22Rv1 (cell line): ENCODE measurements at regions not wholly inside any gene's neighbourhood (a gene's known extent, or its start where the extent isn't known, plus 50 kb on each side); places are given as distances from the start of the nearest gene placed in this dataset.
"Not testable (repeated sequence)": the region's sequence is repeated elsewhere in the genome, so short reads cannot be mapped to it uniquely, and the experiment has no call there.

Experiments
- H3K27ac ChIP-seq: fragments of 450-650 bp; 2 replicates; pipeline ENCODE4 v1.5.1; 2017
- ZFX ChIP-seq: fragments of 450-650 bp; IDR thresholded peaks from 2 replicates; pipeline ENCODE4 v1.6.1; 2017; ENCODE audit warnings: antibody characterized with exemption, borderline replicate concordance
- TF ChIP-seq, protein P1 (sequence below): fragments of 450-650 bp; IDR thresholded peaks from 2 replicates; pipeline ENCODE4 v1.5.1; 2017; ENCODE audit warnings: mild to moderate bottlenecking

DNA sequence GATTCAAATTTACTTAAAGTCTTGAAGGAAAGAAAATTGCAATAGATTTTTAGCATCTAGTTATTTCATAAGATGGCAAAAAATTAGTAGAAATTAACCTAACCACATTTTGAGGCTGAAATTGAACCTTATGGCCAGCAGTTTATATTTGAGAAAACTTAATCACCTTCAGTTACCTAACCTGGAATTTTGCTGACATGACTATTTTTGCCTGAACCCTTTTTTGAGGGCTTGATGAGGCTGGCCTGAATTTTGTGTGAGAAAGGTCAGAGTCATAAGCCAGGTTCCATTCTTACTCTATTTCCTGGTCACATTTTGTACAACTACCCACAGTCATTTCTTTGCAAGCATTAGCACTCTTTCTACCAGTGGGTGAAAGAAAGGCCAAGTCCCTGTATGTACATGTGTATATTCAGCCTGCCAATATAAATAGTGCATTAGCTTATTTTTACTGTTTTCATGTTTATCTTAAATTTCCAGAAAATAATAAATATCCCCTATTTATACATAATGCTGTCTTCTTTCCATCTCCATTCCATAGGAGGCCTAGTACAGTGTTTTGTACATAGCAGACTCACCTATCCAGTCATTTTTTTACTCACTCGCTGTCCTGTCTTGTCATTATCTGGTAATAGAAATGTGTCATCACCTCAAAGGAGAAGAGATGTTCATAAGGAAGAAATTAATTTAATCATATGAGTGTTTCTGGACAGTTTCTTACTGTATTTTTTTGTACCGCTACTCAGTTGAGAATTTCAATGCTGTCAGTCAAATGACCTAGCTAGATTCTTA lies 108.4 kb upstream of the SGCD start:
- no peak overlapping the region for H3K27ac ChIP-seq
- TF ChIP-seq, protein P1, sequence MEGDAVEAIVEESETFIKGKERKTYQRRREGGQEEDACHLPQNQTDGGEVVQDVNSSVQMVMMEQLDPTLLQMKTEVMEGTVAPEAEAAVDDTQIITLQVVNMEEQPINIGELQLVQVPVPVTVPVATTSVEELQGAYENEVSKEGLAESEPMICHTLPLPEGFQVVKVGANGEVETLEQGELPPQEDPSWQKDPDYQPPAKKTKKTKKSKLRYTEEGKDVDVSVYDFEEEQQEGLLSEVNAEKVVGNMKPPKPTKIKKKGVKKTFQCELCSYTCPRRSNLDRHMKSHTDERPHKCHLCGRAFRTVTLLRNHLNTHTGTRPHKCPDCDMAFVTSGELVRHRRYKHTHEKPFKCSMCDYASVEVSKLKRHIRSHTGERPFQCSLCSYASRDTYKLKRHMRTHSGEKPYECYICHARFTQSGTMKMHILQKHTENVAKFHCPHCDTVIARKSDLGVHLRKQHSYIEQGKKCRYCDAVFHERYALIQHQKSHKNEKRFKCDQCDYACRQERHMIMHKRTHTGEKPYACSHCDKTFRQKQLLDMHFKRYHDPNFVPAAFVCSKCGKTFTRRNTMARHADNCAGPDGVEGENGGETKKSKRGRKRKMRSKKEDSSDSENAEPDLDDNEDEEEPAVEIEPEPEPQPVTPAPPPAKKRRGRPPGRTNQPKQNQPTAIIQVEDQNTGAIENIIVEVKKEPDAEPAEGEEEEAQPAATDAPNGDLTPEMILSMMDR = no peak
- TF ChIP-seq ZFX = no peak

DNA sequence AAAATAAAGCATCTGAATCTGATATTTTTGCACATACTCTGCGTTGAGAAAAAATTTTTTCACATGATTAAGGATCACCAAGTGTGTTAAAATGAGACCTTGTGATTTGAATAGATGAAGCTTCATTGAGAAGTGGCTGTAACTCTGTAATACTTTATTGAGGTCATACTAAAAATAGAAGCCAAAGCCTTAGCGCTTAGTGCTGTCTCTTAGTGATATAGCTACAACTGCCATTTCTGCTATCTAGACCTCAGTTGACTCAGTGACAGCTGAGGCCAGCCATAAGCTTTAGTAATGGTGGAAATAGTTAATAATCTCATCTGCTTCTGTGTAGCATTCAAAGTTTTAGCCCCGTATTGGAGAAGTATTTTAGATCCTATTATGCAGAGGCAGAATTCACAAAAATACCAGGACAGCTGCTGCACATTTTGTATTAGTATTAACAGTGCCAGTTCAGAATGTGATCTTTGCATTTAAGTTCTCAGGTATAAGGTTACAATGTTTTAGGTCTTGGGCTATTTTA lies 107.4 kb upstream of the SGCD start:
- no peak overlapping the region for H3K27ac ChIP-seq
- TF ChIP-seq, protein P1 = no peak
- no peak for TF ChIP-seq ZFX

DNA sequence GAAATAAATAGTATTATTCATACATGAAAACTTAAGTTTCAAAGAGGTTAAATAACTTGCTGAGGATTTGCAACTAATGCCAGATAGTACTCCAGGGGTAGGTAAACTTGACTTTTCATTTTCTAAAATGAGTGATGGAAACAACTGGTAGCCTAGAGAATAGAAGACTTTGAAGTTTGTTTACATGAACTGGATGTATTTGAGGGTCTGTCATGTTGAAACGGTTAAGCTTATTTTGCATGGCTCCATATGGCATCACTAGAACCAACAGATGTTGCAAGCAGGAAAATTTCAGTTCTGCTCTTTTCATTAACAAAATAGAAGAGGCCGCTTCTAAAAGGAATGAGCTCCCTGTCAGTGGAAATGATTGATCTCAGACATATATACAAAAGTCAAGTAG lies 105.1 kb upstream of the SGCD start:
- no peak overlapping the region for H3K27ac ChIP-seq
- TF ChIP-seq, protein P1 = no peak
- no peak for TF ChIP-seq ZFX

DNA sequence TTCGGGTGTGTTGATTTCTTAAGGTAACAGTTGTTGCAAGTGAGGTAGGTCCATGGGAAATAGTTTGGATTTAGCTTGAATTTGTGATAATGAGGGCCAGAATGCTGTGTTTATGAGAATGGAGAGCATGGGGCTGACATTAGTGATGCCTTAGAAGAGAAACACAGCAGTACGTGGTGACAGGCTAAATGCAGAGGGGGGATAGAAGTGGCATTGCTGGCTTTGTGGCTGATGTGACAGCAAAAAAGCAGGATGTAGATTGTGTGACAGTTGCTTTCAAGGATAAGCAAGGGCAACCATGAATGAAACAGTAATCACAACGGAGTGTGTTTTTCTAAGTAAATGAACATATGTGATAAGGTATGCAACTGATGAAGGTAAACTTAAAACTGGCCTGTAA lies 103.4 kb upstream of the SGCD start:
- TF ChIP-seq ZFX = no peak
- TF ChIP-seq, protein P1 = no peak
- H3K27ac ChIP-seq = no peak overlapping the region

DNA sequence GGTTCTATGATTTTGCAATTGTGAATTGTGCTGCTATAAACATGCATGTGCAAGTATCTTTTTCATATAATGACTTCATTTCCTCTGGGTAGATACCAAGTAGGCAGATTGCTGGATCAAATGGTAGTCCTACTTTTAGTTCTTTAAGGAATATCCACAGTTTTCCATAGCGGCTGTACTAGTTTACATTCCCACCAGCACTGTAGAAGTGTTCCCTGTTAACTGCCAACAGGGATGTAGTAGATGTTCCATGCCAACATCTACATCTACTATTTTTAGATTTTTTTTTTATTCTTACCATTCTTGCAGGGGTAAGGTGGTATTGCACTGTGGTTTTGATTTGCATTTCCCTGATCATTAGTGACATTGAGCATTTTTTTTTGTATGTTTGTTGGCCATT lies 100.5 kb upstream of the SGCD start:
- H3K27ac ChIP-seq = not testable (repeated sequence)

DNA sequence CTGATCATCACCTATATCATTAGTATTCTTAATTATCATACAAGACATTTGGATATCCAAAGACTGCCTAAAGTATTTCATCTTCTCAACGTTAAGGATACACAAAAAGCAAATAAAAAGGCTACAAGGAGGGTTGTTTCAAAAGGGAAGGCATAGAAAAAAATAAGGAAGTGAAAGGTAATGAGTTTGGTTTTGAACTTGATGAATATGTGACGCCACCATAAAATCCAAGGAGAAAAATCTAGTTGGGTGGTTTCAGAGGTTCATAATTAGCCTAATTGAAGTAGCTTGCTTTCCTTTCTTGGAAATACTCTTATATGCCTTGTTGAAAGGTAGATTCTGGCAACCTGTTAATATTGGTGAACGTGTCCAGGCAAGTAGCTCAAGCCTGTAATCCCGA lies 96.1 kb upstream of the SGCD start:
- no peak overlapping the region for H3K27ac ChIP-seq
- TF ChIP-seq, protein P1 = no peak
- no peak for TF ChIP-seq ZFX

DNA sequence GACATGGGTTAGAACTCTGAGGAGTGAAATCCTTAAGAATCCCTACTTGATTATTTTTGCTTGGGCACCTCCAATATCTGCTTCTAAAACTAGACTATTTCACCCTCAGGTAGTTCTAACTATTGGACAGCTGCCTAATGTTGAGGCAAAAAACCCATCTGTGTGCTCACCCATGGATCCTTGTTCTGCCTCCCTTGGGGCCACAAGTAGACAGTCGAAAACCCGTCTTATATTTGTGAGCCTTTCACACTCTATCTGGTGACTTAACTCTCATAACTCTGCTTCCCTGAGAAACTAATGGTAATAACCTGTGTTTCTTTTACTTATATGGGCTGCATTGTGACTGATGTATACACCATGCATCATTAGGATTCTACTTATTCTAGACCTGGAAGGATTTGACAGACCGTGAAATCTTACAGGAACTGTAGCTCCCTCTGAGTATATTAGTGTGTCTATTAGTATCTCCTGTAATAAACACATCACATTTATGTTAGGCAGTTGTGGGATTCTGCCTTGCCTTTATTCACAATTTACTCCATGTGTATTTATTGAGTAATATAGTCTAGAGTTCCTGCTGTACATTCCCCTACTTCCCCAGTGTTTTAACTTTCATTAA lies 94.6 kb upstream of the SGCD start:
- TF ChIP-seq ZFX = no peak
- TF ChIP-seq, protein P1 = no peak
- no peak overlapping the region for H3K27ac ChIP-seq
